Middle frontal gyrus (tissue), 1 donor: ENCODE measurements at regions not wholly inside any gene's neighbourhood (a gene's known extent, or its start where the extent isn't known, plus 50 kb on each side); places are given as distances from the start of the nearest gene placed in this dataset.

Experiments
- DNase-seq: peaks from one replicate; pipeline ENCODE4 v3.0.0-alpha.2; 2015; ENCODE audit warnings: low spot score; ENCODE audit errors: extremely low spot score

DNA sequence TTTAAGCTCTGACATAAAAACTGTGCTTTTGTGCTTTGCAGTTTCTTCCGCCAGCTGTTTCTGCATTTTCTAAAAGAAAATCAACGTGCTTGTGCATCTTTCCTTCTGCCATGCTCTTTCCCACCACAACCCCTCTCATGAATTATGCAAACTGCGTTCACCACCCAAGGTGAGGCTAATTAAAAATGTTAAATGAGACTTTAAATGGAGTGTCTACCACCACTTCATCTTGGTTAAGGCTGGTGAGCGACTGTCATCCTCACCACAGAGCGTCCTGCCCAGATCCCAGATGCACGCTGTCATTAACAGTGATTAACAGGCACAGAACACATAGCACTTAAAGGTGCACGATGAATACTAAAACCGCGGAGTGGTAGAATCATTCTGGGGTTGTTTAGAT, 250.5 kb upstream of the RAB6C start:
- no peak for DNase-seq

- no peak for DNase-seq
Measured at GRCh38 chr2:129729646-129730045, 249.8 kb upstream of the RAB6C start.

GRCh38 chr2:129730979-129731378, 248.5 kb upstream of the RAB6C start:
- DNase-seq: no peak

- no peak for DNase-seq
Measured at GRCh38 chr2:129731907-129732629, 247.4 kb upstream of the RAB6C start.

GRCh38 chr2:129732630-129733026, 246.8 kb upstream of the RAB6C start:
- no peak for DNase-seq

GRCh38 chr2:129733041-129733440, 246.4 kb upstream of the RAB6C start:
- no peak for DNase-seq

DNA sequence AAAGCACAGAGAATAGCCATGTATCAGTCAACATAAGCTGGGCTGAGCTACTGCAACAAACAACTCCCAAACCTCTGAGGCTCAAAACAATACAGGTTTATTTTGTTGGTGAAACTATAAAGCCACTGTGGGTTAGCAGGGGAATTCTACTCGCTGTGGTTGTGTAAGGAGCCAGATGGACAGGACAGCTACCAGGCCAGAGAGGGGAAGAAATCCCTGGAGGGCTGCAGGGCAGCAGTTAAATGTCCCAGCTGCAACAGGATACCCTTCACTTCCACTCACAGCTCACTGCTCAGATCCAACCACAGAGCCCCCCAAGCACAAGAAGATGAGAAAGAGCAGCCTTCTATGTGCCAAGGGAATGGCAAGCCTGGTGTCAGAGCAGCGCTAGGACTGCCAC, 245.9 kb upstream of the RAB6C start:
- DNase-seq: no peak

GRCh38 chr2:129734343-129735034, 245.0 kb upstream of the RAB6C start:
- DNase-seq: no peak

- no peak for DNase-seq
Measured at GRCh38 chr2:129735576-129735975, 243.9 kb upstream of the RAB6C start.

- no peak for DNase-seq
Measured at GRCh38 chr2:129737660-129738527, 241.6 kb upstream of the RAB6C start.

DNA sequence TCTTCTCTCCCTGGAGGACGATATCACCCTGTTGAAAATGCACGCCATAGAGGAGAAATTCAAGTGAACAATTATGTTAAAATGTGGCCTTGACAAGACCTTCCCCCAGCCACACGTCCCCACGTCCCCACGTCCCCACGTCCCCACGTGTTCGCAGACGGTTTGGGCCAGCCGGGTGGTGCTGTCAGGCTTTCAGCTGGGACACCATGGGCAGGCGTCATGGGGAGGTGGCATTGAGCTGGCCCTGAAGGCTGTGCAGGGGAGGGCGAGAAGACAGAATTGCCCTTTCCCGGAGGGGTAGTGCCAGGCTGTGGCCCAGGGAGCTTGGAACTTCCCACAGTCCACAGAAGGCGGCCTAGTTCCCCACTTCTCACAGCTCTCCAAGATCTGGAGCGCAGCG, 240.7 kb upstream of the RAB6C start:
- DNase-seq: no peak

GRCh38 chr2:129740504-129740903, 239.0 kb upstream of the RAB6C start:
- DNase-seq: no peak

- DNase-seq: no peak
Measured at GRCh38 chr2:129741165-129741564, 238.3 kb upstream of the RAB6C start.

- DNase-seq: no peak
Measured at GRCh38 chr2:129741623-129742022, 237.8 kb upstream of the RAB6C start.

GRCh38 chr2:129742415-129743180, 236.9 kb upstream of the RAB6C start:
- no peak for DNase-seq

DNA sequence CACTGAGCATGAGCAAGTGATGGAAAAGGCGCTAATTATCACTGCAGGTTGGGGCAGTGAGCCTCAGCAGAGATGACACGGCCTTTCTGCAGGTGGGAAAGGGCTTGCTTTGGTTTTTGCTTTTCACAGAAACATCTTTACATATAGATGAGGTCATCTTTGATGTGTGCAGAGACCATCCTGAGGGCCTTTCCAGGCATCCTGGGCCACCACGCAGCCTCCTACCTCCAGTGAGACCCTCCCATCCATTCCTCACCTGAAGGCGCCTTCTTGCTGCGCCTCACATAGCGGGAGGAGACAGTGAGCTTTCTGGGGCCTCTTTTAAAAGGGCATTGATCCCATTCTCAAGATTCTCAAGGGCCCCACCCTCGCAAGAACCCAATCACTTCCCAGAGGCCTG, 235.3 kb upstream of the RAB6C start:
- no peak for DNase-seq

DNA sequence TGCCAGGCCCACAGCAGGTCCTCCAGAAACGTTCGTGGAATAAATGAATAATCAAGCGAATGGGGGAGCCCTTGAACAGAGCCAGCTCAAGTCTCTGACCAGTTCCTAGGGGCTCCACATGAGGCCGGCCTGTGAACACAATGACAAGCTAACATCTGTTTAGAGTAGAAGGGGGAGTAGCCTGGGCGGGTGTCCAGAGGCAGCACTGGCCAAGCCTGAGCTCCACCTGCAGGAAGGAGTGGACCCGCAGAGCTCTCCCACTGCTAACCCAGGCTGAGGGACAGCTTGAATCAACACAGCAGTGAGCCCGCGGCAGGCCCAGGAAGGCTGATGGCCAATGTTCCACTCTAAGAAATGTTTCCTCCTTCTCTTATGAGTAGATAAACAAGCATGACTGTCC, 234.8 kb upstream of the RAB6C start:
- no peak for DNase-seq

DNA sequence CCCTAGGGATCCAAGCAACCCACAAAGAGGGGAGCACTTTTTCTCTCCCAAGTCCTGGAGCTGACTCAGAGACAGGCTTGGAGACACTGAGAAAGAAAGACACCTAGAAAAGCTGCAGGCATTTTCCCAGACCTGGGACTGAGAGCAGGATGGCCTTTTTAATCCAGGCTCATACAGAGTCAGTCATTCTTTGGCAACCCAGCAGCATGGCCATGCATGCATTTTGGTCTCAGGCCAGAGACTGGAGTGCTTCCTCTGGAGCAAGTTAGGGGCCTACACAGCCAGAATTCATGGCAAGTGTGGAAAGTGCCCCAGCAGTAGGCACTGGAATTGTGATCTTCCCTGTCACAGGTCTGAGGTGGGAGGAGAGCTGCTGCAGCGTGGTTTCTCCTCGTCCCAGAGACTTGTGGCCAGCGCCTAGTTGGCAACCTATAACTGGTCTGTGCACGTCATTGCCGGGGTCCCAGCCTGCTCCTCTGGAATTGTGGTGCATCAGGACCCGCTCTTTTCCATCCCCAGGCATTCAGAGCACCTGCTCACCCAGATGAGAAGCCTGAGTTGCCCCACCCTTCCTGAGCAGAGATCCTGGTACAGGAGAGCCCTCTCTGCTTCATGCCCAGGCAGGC, 231.9 kb upstream of the RAB6C start:
- DNase-seq: no peak

DNA sequence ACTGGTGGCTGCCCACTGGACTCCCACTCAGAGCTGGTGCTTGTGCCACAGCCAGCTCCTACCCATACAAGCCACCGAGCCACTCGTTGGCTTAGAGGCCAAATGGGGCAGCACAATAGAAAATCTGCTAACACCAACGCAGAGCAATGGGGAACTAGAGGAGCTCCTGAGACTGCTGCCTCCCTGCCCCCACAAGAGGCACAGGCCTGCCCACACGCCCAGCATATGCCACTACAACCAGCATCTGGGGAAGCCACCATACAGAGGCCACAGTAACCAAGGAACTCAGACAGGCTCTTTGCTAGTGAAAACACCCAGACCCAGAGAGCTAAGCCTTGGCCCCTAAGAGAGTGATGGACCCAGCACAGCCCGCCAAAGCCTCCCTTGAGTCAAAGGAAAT, 231.2 kb upstream of the RAB6C start:
- DNase-seq: no peak

GRCh38 chr2:129748653-129749052, 230.8 kb upstream of the RAB6C start:
- DNase-seq: no peak

DNA sequence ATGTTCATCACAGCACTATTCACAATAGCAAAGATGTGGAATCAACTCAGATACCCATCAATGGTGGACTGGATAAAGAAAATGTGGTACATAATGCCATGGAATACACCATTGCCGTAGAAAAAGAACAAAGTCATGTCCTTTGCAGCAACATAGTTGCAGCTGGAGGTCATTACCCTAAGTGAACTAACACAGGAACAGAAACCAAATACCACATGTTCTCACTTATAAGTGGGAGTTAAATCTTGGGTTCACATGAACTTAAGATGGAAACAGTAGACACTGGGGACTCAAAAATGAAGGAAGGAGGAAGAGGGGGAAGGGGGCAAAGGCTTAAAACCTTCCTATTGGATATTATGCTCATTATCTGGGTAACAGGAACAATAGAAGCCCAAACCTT, 228.1 kb upstream of the RAB6C start:
- no peak for DNase-seq
